Endodermal cell (in vitro differentiated cells): ENCODE measurements at regions not wholly inside any gene's neighbourhood (a gene's known extent, or its start where the extent isn't known, plus 50 kb on each side); places are given as distances from the start of the nearest gene placed in this dataset.
A peak's percentile ranks its signal among the peaks of the same experiment; 100 is the strongest.
"Not testable (repeated sequence)": the region's sequence is repeated elsewhere in the genome, so short reads cannot be mapped to it uniquely, and the experiment has no call there.

ENCODE experiments used
- DNase-seq: peaks from one replicate; pipeline ENCODE4 v3.0.0-alpha.2; 2017
- H3K27ac ChIP-seq: 2 replicates; pipeline ENCODE4 v1.5.1; 2013; ENCODE audit warnings: mild to moderate bottlenecking, low read depth, low read length, moderate library complexity
- H3K27me3 ChIP-seq: 2 replicates; pipeline ENCODE4 v1.6.1; 2013; ENCODE audit warnings: mild to moderate bottlenecking, low read length, moderate library complexity; ENCODE audit not compliant: insufficient read depth, control insufficient read depth, poor library complexity, severe bottlenecking
- H3K36me3 ChIP-seq: 2 replicates; pipeline ENCODE4 v1.7.0; 2013; ENCODE audit warnings: mild to moderate bottlenecking, low read length, moderate library complexity; ENCODE audit not compliant: control insufficient read depth, insufficient read depth
- H3K4me1 ChIP-seq: one replicate; pipeline ENCODE4 v1.7.0; 2013; ENCODE audit warnings: low read length; ENCODE audit not compliant: control insufficient read depth, insufficient read depth
- H3K4me3 ChIP-seq: 2 replicates; pipeline ENCODE4 v1.5.1; 2013; ENCODE audit warnings: mild to moderate bottlenecking, low read length, moderate library complexity
- H3K9ac ChIP-seq: 2 replicates; pipeline ENCODE4 v1.6.1; 2013; ENCODE audit warnings: mild to moderate bottlenecking, low read length, moderate library complexity; ENCODE audit not compliant: poor library complexity, severe bottlenecking; ENCODE audit errors: extremely low read depth
- H3K9me3 ChIP-seq: 2 replicates; pipeline ENCODE4 v1.6.1; 2013; ENCODE audit warnings: mild to moderate bottlenecking, low read length, moderate library complexity; ENCODE audit not compliant: control insufficient read depth
- H3K27ac Mint-ChIP-seq: 2 replicates; pipeline ENCODE4 v1.8.0; 2020; ENCODE audit warnings: mixed read lengths
- H3K27me3 Mint-ChIP-seq: 2 replicates; pipeline ENCODE4 v1.8.0; 2021; ENCODE audit warnings: mild to moderate bottlenecking, mixed read lengths; ENCODE audit not compliant: insufficient read depth
- H3K36me3 Mint-ChIP-seq: 2 replicates; pipeline ENCODE4 v1.8.0; 2020; ENCODE audit warnings: low read depth, mixed read lengths
- H3K4me1 Mint-ChIP-seq: 2 replicates; pipeline ENCODE4 v1.8.0; 2020; ENCODE audit warnings: mixed read lengths
- H3K4me3 Mint-ChIP-seq: 2 replicates; pipeline ENCODE4 v1.8.0; 2020; ENCODE audit warnings: mild to moderate bottlenecking, moderate library complexity, mixed read lengths
- H3K9me3 Mint-ChIP-seq: 2 replicates; pipeline ENCODE4 v1.8.0; 2020; ENCODE audit warnings: mild to moderate bottlenecking, mixed read lengths
- CTCF ChIP-seq: fragments of 200-600 bp; sonication (generic); conservative IDR thresholded peaks from 2 replicates; pipeline ENCODE4 v1.5.0; 2021; ENCODE audit warnings: antibody characterized with exemption, mild to moderate bottlenecking
- WGBS, 2 experiments: methylation state at CpG; one replicate each; pipeline versions ENCODE4 v1.1.5 to v1.1.7; 2013; ENCODE audit warnings: missing lambda C conversion rate in 2 of 2, mixed read lengths in 1 of 2; ENCODE audit not compliant: insufficient coverage in 1 of 2, insufficient read length in 1 of 2; 5-methylcytosine and 5-hydroxymethylcytosine counted together

GRCh38 chr9:78144663-78145377 is 91.1 kb upstream of the CEP78 start:
- no peak overlapping the region for H3K9ac ChIP-seq
- H3K27ac Mint-ChIP-seq: no peak overlapping the region
- H3K9me3 ChIP-seq: peaks cover 27% of the 10 kb centered on the region
- peaks cover 1% of the 10 kb centered on the region for H3K27me3 Mint-ChIP-seq
- H3K4me1 Mint-ChIP-seq: no peaks in the 10 kb centered on the region
- peaks cover 9% of the 10 kb centered on the region for H3K36me3 Mint-ChIP-seq
- no peaks in the 10 kb centered on the region for H3K4me1 ChIP-seq
- H3K4me3 Mint-ChIP-seq: no peak overlapping the region
- no peak overlapping the region for H3K27ac ChIP-seq
- TF ChIP-seq CTCF: no peak
- WGBS, 2 experiments: 93 to 94% methylated on average over 3 of the region's 3 CpGs
- peaks cover 16% of the 10 kb centered on the region for H3K27me3 ChIP-seq
- no peak overlapping the region for H3K4me3 ChIP-seq
- H3K9me3 Mint-ChIP-seq: peaks cover 33% of the 10 kb centered on the region
- no peak for DNase-seq
- no peaks in the 10 kb centered on the region for H3K36me3 ChIP-seq

- Histone ChIP-seq H3K27ac (no peak overlapping the region), H3K27me3 (peaks cover 16% of the 10 kb centered on the region), H3K4me1 (no peaks in the 10 kb centered on the region), H3K9me3 (peaks cover 27% of the 10 kb centered on the region), H3K9ac (no peak overlapping the region), H3K4me3 (no peak overlapping the region), H3K36me3 (no peaks in the 10 kb centered on the region)
- WGBS, 2 experiments: 92% methylated on average over 1 of the region's 1 CpG; no CpG with 5 or more reads in 1 of the 2 experiments
- H3K36me3 Mint-ChIP-seq: peaks cover 9% of the 10 kb centered on the region
- DNase-seq: no peak
- H3K9me3 Mint-ChIP-seq: peaks cover 38% of the 10 kb centered on the region
- no peaks in the 10 kb centered on the region for H3K4me1 Mint-ChIP-seq
- H3K4me3 Mint-ChIP-seq: no peak overlapping the region
- H3K27ac Mint-ChIP-seq: no peak overlapping the region
- TF ChIP-seq CTCF: no peak
- H3K27me3 Mint-ChIP-seq: peaks cover 1% of the 10 kb centered on the region
Measured at GRCh38 chr9:78144008-78144381, 91.9 kb upstream of the CEP78 start.

DNA sequence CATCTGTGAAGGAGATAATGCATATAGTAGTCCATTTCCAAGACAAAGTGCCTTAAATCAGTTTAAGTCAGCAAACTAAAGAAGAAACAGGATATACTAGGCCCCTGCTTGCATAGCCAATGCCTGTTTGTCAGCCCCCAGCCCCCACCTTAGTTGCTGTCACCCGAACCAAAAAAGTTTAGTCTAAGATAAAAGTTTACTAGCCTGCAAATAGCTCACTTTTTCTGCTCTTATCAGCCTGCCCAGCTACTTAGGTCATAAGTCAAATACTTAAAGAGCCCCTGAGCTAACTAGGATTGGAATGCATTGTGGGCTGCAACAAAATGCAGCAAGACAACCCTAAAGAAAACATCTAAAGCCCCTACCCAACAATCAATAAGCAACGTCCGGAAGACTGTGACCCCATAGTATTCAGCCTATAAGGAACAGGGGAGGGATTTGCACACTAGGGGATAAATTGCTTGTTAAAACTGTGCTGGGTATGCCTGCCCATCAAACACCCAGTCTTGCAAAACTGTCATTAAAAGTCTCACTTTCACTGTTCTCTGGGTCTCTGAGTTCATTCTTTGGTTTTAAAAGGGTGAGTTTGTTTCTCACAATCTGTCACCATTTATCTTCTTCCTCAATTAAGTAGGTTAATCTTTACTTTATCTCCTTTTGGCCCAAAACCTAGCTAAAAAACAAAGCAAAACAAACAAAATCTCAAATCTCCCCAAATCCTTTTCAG is 92.4 kb upstream of the CEP78 start:
- 67 to 100% methylated on average over 1 to 3 of the region's 3 CpGs for WGBS, 2 experiments
- DNase-seq: no peak

DNA sequence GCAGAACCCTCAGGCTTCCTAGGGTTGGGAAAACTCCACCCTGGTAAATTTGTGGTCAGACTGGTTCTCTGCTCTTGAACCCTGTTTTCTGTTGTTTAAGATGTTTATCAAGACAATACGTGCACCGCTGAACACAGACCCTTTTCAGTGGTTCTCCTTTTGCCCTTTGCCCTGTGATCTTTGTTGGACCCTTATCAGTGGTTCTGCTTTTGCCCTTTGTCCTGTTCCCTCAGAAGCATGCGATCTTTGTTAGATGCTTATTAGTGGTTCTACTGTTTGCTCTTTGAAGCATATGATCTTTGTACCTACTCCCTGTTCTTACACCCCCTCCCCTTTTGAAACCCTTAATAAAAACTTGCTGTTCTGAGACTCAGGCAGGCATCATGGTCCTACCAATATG is 93.6 kb upstream of the CEP78 start:
- H3K9ac ChIP-seq, H3K36me3 Mint-ChIP-seq, H3K27ac ChIP-seq, H3K4me1 ChIP-seq, H3K27ac Mint-ChIP-seq, H3K4me1 Mint-ChIP-seq, DNase-seq, H3K4me3 Mint-ChIP-seq, H3K27me3 Mint-ChIP-seq, H3K36me3 ChIP-seq: not testable (repeated sequence)
- WGBS, 2 experiments: 80 to 97% methylated on average over 1 to 2 of the region's 3 CpGs
- peak overlapping the region; percentile 33 for H3K4me3 ChIP-seq
- H3K9me3 Mint-ChIP-seq: peaks cover 47% of the 10 kb centered on the region
- H3K9me3 ChIP-seq: peaks cover 27% of the 10 kb centered on the region
- H3K27me3 ChIP-seq: peaks cover 16% of the 10 kb centered on the region

More for the DNA sequence above, 92.4 kb upstream of the CEP78 start:
- Histone ChIP-seq H3K36me3 (no peaks in the 10 kb centered on the region), H3K9me3 (peaks cover 27% of the 10 kb centered on the region), H3K27me3 (peaks cover 16% of the 10 kb centered on the region), H3K4me3 (peak overlapping the region; percentile 33), H3K27ac (no peak overlapping the region), H3K9ac (no peak overlapping the region), H3K4me1 (no peaks in the 10 kb centered on the region)
- peaks cover 1% of the 10 kb centered on the region for H3K27me3 Mint-ChIP-seq
- peaks cover 39% of the 10 kb centered on the region for H3K9me3 Mint-ChIP-seq
- H3K36me3 Mint-ChIP-seq: peaks cover 9% of the 10 kb centered on the region
- no peak for TF ChIP-seq CTCF
- no peak overlapping the region for H3K4me3 Mint-ChIP-seq
- no peaks in the 10 kb centered on the region for H3K4me1 Mint-ChIP-seq
- H3K27ac Mint-ChIP-seq: no peak overlapping the region
